ENCODE measurements at regions not wholly inside any gene's neighbourhood (a gene's known extent, or its start where the extent isn't known, plus 50 kb on each side); places are given as distances from the start of the nearest gene placed in this dataset.
"Not testable (repeated sequence)": the region's sequence is repeated elsewhere in the genome, so short reads cannot be mapped to it uniquely, and the experiment has no call there.

DNA sequence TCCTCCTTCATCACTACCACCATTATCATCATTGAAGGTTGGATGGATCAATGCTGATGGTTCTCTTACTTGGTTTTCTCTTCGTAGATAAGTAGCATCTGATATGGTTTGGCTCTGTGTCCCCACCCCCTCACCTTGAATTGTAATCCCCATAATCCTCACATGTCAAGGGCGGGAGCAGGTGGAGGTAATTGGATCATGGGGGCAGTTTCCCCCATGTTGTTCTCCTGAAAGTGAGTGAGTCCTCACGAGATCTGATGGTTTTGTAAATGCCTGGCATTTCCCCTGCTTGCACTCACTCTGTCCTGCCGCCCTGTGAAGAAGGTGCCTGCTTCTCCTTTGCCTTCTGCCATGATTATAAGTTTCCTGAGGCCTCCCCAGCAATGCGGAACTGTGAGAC, 172.4 kb upstream of the PWP1 start:
- DNase-seq = no peak

DNA sequence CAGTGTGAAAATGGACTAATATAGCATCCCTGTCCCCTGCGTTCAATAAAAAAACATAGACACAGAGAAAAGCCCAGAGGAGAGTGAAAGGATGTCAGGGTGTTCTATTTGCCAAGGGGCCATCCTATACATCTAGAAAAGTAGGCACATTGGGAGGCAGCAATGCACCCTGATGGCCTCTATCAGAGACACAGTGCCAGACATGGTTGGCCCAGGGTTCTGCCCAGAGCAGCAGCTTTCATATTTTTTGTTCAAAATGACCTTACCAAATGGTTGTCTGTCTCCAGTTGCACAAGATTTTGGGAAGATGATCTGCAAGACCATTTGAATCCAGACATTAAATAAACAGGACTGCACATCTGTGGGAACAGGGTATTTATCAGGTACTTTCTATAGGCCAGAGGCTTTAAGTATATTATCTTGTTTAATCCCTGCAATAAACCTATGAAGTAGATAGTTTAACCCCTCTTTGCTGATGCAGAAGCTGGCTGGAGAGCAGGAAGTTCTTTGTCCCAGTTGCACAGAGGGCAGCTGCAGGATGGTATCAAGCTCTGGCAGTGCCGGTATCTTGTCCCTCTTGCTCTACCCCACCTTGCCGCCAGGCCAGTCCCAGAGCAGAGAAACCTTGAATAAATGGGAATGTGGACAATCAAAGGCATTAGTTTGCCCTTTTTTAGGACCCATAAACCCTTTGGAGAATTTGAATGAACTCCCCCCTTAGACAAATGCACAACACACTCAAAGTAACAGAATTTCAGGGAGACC, 171.8 kb upstream of the PWP1 start:
- DNase-seq = no peak

DNA sequence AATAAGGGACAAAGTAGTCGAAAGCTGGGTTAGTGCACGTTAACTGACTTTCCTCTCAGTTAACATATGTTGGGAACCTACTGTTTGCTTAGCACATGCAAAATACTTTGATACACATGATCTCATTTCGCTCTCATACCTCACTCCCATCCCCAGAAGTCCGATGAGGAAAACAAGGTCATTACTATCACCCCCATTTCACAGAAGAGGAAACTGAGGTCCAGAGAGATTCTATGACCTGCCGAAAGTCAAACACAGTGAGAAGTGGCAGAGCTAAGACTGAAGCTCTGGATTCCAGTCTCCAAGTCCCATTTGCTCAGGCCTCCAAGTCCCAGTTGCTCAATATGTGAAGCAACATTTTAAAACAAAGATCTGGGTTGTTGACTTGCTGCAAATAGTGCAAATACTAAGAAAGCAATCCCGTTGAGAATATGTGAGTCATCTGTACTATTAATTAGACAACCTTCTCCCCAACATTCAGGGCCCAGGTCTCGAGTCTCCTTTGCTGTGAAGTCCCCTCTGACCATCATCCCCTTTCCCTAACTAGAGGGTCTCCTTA, 170.6 kb upstream of the PWP1 start:
- DNase-seq = no peak

DNA sequence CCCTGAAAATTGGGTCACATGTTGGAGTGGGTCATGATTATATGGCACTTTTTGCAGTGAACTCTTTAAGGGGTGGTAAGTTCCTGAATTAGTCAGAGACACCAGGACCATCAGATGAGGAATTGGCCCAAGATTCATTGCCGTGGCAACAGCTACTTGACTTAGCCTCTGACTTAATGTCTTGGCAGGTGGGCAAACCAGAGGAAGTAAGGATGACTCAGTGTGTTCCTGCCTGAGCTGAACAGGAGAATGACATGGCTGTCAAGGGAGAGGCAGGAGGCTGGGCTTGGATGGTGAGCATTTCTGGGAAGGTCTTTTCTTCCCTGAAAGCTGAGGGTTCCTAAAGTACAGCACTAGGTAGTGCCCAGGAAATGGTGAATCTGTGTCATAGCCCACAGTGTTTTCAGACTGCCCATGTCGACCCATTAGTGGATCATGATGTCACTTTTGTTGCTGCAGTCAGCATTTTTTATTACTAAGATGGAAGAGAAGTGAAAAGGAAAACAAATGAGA, 170.1 kb upstream of the PWP1 start:
- no peak for DNase-seq

DNA sequence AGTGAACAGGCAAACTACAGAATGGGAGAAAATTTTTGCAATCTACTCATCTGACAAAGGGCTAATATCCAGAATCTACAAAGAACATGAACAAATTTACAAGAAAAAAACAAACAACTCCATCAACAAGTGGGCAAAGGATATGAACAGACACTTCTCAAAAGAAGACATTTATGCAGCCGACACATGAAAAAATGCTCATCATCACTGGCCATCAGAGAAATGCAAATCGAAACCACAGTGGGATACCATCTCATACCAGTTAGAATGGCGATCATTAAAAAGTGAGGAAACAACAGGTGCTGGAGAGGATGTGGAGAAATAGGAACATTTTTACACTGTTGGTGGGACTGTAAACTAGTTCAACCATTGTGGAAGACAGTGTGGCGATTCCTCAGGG, 167.8 kb upstream of the PWP1 start:
- not testable (repeated sequence) for DNase-seq

DNA sequence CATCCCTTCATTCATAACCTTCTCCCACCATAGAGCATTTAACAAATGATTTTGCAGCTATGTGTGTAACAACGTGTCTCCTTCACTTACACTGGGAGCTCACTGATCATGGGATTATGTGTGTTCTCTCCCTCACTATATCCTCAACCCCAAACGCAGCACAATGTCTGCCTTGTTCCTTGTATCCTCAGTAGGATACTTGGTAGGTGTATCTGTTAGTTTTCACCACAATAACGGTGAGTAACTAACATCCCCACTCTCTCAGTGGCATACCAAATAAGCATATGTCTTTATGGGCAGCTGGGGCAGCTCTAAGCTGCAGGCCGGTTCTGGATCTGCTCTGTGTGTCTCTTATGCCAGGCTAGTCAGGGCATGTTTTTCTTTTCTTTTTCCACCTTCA, 166.7 kb upstream of the PWP1 start:
- DNase-seq = no peak

DNA sequence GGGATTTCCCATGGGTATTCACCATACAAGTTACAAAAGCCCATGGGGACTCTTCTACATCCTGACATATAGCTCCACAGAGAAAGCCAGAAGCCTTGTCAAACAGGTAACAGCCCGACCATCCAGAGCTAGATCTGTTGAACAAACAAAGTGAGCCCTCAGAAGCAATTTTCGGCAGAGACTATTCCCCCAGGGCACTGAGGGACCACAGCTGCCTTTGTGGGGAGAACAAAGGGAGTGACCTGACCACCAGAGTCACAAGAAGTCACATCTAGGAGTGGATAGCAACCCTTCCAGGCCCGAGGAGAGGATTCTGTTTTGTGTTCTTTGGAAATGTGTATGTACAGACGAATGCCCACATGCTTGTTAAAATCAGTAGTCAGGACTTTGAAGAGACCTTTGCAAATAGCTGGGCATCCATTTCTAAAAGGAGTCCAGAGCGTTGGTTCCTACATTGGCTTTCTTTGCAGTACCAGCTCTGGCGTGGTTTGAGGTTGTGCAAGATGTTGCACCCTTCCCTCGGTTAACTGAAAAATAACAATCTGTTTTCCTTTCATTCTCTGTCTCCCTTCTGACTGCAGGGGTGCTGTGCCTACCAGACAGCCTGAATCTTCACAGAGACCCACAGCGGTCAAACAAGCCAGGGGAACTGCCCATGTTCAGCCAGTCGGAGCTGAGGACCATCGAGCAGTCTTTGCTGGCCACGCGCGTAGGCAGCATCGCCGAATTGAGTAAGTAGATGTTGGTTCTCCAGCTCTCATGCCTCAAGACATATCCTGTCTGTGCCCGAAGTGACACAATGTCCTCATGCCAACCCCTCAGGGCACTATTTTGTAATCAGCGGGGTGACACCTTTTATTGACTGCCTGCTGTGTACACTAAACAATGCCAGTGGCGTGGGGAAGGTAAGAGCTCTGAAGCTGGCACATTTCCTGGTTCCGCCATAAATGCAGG, 165.4 kb upstream of the PWP1 start:
- DNase-seq = no peak

DNA sequence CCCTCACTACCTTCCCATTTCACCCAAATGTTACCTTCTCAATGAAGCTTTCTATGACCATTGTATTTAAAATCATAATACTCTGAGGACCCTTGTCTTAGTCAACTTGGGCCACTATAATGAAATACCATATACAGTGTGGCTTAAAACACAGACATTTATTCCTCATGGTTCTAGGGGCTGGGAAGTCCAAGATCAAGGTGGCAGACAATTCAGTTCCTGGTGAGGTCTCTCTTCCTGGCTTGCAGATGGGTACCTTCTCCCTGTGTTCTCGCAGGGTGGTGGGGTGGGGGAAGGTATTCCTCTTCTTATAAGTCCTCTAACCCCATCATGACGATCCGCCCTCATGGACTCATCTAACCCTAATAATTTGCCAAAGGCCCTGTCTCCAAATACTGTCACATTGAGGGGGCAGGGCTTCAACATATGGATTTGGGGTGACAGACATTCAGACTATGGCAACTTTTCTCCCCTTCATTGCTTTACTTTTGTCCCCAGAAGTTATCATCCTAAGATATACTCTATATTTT, 163.7 kb upstream of the PWP1 start:
- DNase-seq = no peak

DNA sequence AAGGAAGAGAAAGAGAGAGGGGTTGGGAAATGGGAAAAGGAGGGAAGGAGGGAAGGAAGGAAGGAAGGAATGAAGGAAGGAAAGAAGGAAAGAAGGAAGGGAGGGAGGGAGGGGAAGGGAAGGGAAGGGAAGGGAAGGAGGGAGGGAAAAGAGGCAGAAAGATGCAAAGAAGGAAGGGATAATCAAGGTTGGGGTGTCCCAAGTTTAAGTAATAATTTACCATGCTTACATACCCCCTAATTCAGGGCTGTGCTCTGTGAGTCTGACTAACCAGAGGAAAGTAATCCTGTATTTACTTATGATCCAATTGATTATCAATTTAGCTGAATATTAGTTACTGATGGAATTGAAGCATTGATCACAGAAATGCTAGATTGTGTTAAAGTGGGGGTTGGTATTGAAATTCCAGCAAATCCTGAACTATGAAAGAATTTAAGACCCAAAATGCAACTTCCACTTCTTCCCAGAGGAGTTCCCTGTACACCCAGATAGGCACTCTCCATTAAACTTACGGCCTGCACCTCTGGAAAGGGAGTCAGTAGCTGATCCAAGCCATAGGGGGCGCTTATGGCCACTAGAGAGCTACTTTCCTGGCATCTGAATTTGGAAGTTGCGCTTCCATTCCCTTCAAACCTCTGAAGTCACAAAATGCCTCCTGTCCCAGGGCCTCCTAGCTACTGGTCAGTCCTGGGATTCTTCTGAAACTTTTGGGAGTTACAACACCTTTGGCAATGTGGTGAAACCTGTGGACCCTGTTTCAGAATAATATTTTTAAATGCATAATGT, 162.7 kb upstream of the PWP1 start:
- no peak for DNase-seq

DNA sequence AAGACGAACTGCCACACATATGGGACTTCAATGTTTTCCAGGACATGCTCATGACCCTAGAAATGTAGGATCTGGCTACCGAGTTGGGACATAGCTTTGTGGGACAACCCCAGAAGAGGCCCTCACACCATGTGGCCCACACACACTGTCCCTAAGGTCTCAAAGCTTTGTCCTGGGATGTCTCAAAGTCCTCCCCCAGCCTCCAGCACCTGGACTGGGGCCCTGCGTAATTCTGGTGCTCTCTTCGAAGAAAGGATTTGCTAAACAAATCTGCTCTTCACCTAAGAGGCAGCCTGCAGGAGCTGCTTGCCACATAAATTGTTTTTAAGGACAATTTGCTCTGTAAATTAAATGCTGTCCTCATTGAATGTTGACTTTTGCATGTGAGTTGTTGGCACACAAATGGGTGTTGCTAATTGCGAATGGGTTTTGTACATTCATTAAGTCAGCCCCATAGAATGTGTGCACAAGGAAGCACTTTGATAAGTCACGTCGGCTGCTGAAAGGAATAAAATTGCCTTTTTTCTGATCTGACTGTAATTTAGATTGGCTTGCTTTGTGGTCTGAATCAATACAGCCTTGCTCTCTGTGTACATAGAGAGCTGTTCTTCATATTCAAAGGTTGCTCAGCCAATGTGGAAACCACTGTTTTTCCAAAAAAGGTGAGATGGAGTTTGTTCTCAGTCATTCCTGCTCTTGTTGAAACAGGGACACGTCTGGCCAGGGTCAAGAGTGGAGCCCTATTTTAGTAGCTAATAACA, 161.6 kb upstream of the PWP1 start:
- DNase-seq = no peak

DNA sequence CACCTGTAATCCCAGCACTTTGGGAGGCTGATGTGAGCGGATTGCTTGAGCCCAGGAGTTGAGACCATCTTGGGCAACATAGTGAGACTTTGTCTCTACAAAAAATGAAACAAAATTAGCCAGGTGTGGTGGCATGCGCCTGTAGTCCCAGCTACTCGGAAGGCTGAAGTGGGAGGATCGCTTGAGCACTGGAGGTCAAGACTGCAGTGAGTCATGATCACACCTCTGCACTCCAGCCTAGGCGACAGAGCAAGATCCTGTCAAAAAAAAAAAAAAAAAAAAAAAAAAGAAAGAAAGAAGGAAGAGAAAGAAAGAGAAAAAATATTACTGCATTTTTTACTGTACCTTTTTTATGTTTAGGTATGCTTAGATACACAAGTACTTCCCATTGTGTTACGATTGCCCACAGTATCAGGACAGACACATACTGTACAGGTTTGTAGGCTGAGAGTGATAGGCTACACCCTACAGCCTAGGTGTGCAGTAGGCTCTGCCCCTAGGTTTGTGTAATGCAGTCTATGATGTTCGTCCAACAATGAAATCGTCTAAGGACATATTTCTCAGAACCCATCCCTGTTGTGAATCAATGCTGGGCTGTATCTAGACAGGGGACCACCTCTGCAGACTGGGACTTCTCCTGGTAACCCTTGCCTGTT, 160.4 kb upstream of the PWP1 start:
- DNase-seq = no peak

DNA sequence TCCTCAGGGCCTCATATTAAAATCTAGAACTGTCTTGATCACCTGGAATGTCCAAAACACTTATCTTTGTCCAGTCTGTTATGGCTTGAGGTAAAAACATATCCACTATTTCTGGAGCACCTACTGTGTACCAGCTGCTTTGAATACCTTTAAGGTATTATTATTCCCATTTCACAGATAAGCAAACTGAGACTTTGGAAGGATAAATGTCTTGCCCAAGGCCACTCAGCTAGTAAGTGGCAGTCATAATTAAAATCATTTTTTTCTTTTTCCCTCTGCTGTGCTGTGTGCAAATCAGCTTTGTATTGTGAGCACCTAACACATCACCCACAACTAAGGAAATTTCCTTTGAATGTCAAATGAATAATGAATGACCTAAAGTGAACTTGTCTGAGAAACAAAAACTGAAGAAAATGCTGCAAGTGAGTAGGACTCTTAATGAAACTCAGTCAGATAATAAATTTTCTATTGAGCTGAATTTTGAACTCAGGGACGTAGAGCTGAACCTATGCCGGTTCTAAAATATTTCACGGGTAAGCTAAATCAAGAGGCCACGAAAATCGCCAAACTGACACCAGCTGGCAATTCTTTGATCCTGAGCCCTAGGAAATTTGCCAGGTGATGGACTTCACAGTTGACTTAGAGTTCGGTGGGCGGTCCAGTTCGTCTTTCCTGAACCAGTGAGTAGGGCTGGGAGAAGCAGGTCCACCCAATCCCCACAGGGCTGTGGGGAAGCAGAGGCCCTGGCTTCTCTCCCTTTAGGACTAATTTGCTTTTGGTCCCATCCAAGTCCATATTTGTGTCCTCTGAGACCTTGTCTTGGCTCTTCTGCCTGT, 159.7 kb upstream of the PWP1 start:
- DNase-seq = no peak

DNA sequence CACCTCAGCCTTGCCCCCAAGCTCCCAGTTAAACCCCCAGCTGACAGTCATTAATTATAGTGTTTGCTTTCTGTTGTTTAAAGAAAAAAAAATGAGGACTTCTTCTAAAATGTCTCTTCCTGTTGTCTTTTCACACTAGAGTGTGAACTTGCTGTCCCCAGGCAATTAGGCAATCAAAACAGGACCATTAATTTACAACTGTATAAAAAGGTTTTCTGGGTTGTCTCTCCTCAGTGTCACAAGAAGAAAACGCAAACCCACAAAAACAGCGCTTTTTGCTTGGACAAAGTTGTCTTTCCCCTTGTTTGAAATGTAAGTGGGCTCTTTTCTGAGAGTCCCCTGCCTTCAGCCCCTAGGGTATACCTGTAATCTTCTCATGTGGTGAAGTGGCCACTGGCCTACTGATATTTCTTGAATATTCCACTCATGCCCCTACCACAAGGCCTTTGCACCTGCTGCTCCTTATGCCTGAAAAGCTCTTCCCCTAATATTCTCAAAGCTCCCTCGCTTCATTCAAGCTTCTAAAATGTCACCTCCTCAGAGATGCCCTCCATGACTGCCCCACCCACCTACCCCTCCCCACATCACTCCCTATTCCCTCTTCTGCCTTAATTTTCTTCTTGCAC, 158.9 kb upstream of the PWP1 start:
- no peak for DNase-seq

DNA sequence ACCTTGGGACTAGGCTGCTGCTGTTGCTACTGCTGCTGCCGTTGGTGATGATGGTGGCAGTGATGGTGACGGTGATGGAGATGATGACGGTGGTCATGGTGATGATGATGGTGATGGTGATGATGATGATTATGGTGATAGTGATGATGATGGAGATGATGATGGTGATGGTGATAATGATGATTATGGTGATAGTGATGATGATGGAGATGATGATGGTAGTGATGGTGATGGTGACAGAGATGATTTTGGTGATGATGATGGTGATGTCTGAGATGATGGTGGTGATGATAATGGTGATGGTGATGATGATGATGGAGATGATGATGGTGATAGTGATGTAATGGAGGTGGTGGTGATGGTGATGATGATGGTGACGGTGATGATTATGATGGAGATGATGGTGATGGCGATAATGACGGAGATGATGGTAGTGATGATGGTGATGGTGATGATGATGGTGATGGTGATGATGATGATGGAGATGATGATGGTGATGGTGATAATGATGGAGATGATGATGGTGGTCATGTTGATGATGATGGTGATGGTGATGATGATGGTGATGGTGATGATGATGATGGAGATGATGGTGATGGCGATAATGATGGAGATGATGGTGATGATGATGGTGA, 156.8 kb upstream of the PWP1 start:
- no peak for DNase-seq

DNA sequence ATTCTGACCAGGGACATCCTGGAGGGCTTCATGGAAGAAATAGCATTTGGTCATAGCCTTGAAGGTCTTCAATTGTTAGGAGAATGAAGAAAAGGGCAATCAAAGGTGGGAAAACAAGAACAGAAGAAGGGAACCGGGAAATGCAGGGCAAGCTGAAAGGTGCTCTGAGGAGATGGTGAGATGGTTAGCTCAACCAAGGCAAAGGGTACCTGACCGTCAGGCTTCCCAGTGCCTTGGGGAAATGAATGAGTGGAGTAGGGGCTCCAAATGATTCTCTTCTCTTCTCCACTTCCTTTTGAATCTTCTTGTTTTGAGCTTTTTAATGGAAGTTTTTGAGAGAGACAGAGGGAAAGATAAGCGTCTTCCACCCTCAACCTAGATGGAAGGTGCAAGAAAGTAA, 155.6 kb upstream of the PWP1 start:
- DNase-seq = no peak

DNA sequence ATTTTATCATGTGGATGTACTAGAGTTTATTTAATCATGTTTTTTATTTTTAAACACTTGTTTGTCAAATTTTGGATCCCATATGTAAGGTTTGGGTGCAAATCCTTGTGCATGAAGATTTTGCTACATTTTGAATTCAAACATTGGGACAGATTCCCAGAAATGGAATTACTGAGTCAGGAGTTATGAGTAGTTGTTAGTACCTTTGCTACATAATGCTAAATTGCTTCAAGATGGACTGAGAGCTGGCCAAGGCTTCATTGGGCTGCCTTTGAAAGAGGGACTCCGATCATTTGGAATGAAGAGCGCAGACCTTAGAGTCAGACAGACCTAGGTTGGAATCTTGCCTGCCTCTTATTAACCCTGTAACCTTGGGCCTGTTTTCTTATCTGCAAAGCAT, 154.9 kb upstream of the PWP1 start:
- no peak for DNase-seq

DNA sequence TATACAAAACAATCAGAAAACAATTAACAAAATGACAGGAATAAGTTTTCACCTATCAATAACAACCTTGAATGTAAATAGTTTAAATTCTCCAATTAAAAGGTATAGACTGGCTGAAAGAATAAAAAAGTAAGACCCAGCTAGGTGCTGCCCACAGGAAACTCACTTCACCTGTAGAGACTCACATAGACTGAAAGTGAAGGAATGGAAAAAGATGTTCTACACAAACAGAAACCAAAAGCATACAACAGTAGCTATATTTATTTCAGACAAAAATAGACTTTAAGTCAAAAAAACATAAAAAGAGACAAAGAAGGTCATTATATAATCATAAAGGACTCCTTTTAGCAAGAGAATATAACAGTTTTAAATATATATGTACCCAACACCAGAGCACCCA, 152.4 kb upstream of the PWP1 start:
- no peak for DNase-seq

DNA sequence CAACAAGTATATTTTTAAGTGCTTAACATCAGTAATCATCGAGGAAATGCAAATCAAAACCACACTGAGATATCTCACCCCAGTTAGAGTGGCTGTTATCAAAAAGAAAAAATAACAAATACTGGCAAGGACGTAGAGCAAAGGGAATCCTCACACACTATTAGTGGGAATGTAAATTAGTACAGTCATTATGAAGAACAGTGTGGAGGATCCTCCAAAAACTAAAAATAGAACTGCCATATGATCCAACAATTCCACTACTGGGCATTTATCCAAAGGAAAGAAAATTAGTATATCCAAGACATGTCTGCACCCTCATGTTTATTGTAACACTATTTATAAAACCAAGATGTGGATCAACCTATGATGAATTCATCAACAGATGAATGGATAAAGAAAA, 149.0 kb upstream of the PWP1 start:
- no peak for DNase-seq

DNA sequence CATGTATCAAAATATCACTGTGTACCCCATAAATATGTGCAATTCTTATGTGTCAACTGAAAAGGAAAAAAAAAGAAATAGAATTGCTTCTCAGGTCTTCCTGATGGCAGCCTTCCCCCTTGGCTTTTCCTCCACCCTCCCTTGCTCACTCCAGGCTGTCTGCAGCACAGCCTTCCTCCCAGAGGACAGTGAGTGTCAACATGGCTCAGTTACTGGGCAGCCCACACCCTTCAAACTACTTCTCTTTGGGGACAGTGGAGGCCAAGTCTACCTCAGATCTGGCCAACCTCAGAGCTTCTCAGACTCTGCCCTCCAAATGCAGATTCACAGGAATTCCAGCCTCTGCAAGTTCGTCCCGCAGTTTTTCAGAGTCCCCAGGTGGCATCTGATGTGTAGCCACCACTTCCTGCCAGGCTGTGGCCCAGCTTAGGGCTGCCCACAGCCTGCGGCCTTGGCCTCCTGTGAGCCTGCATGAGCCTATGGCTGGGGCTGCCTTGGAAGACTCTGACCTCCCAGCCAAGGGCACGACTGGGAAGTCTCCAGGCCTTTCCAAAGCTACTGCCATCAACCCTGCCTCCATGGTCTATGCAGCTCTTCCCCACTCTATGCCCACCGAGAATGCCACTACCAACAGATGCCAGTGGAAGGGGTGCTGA, 148.0 kb upstream of the PWP1 start:
- DNase-seq = no peak

All from activated naive CD4-positive, alpha-beta T cell (primary cell).